ENCODE measurements at regions not wholly inside any gene's neighbourhood (a gene's known extent, or its start where the extent isn't known, plus 50 kb on each side); places are given as distances from the start of the nearest gene placed in this dataset.

DNA sequence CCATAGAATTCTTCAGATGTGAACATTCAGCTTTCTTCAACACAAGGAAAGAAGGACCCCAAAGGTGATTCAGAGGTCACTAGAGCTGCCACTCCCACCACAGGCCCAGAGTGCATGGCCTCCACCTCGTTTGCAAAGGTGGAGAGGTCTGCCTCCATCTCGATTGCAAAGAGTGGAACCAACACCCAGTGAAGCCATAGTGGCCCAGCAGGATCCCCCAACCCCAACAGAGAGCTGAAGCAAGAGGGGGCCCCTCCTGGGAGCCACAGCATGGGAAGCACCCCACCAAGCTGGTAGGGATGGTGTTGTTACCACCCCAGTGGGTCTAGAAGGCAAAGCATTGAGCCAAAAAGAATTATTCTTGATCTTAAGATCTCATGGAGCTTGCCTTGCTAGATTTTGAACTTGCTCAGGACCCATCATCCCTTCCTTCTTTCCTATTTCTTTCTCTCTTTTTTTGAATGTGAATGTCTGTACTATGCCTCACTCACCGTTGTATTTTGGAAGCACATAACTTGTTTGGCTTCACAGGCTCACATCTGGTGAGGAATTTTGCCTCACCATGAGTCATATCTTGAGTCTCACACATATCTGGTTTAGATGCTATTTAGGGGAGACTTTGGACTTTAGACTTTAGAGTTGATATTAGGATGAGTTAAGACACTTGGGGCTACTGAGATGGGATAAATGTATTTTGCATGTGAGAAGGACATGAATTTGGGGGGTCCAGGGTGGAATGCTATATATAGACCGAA lies 119.2 kb downstream of the ANKRD60 start:
- no peak for DNase-seq

DNA sequence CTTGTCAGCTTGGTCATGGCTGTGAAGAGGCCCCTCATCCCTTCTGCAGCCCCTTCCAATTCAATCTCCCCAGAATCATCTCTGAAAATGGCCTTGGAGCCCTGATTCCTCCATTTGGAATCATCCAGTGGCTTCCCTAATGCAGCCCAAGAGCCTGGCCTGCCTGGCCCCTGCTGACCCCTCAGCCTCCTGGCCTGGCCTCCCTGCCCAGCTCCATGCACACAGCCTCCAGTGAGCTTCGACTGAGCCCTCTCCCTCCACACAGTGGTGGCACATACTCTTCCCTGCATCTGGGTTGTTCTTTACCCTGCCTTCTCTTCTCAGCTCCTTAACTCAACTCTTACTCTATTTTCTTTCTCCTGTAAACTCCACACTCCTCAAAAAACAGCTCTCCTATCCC lies 120.9 kb downstream of the ANKRD60 start:
- DNase-seq: no peak

DNA sequence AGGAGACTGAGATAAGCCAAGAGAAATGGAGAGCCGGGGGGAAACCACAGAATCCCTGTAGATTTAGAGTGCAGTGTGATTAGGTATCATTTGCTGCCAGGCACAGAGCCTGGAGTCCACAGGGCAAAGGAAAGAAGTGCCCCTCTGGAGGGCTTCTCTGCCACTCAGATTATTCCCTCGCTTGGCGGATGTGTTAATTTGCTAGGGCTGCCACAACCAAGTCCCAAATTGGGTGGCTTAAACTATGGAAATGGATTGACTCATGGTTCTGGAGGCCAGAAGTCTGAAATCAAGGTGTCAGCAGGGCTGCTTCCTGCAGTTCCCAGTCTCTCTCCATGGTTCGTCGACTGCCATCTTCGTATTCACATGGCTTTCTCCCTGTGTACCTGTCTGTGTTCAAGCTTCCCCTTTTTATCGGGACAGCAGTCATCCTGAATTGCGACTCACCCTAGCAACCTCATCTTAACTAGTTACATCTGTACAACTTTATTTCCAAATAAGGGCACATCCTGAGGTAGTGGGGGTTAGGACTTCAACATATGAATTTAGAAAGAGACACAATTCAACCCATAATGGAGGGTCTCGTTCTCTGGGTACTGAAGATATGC lies 122.2 kb downstream of the ANKRD60 start:
- DNase-seq: no peak

DNA sequence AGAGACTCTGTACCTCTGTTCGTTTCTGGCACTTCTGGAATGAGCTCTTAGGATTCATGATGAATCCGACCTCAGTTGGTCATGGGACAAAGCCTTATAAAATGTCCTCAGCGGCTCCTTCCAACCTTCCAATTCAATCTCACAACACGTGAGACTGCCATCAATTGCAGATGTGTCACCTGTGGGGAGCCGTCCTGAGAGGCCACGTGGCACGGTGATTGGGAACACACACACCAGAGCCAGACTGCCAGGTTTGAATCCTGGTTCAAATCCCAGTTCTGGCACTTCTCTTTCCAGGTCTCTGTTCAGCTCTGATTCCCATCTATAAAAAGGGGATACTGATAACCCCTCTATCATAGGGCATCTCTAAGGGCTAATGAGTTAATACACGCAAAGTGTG lies 124.5 kb downstream of the ANKRD60 start:
- no peak for DNase-seq

DNA sequence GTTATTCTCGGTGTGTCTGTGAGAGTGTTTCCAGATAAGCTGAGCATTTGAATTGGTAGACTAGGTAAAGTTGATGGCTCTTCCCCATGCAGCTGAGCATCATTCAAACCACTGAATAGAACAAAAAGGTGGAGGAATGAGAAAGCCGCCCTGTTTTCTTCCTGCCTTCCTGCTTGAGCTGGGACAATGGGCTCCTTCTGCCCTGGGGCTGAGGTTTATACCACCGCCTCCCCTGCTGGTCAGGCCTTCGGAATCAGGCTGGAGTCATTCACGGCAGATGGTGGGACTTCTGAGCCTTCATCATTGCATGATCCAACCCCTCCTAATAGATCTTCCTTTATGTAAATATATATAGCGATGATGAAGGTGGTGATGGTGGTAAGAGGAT lies 124.9 kb downstream of the ANKRD60 start:
- DNase-seq: no peak

DNA sequence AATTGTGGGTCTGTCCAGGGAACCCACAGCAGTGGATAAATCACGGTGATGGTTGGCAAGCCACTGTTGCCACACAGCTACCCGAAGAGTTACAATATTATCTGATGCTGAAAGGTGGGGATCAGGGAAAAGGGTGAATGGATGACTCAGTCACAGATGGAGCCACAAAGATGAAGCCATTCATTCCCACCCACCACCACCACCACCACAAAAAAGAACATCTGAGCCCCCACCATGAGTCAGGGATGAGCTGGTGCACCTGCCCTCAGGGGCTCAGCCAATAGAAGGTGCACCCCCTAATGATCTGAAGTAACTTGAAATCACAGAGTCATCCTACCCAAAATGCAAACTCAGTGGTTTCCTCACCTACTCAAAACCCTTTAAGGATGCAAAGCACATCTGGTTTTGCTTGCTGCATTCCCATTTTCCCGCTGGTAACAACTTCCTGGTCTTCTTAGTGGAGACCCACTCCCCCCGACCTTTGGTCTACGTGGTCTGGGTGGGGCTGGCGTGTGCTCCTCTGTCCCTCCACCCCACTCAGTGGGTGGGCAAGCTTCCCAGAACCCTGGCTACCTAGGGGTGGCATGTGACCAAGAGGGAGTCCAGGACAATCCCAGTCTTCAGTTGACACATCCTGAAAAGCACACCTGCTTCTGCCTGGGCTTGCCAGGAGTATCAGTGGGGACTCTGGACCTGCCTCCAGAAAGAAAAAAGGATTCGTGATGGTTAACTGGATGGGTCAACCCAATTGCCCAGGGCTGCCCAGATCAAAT lies 125.5 kb downstream of the ANKRD60 start:
- no peak for DNase-seq

DNA sequence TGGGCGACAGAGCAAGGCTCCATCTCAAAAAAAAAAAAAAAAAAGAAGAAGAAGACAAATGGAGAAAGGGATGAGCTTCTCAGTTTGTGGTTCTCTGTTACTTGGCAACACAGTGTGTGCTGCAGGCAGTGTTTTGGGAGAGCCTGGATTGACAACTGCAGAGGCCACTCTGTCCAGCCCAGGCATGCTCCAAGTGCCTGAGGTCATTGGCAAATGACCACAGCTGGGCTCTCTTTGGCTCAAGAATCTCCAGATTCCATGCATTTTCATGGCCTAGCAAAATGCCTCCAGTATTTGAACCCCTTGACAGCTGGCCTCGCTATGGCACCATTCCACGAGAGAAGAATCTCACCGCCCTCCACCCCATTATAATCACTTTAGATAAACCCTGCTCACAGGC lies 126.2 kb downstream of the ANKRD60 start:
- DNase-seq: no peak

DNA sequence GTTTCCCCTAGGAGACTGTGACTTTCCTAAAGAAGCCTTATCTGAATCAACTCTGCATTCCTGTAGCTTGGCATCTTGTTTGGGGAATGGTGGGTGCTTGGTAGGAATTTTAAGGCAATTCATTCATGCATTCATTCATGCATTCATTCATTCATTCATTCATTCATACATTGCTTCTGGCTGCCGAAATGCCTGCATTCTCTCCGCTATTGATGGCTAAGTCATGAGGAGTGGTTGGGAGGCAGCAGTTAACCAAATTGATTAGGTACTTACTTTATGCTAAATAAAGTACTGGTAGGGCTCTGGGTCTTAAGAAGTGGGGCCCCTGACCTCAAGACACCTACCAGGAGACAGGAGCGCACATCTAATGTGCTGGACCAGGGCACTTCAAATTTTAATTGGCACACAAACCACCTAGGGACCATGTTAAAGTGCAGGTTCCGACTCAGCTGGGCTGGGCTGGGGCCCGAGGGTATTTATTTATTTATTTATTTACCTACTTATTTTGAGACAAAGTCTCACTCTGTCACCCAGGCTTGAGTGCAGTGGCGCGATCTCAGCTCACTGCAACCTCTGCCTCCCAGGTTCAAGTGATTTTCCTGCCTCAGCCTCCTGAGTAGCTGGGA lies 127.6 kb downstream of the ANKRD60 start:
- no peak for DNase-seq

DNA sequence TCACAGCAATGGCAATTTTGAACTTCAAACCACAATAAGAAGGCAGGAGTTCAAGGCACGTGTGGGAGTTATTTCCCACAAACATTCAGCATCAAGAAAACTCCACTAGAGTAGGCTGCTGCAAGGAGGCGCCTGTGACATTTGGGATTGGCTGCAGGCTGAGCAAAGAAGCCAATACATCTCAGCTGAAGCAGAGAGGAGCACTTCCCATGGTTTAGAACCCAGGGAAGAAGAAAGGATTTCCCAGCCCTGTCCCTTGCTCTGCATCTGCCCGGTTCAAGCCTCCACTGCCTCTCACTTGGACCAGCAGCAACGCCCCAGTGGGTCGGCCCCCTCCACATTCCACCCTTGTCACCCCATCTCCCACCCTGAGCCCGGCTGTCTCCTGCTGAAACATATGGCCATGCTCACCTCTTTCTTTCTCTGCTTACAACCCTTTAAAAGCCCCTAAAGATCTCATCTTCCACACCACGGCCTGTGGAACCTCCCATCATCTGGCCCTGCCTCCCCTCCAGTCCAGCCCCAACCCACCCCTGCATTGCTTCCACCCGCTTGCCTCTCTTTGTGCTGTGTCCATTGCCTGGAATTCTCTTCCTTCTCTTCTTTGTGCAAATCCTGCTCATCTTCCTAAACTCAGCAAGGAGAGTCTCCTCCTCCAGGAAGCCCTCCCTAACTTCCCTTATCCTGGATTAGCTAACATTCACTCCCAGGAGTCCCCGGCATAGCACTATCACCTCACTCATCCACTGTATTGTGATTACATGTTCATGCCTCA lies 128.3 kb downstream of the ANKRD60 start:
- DNase-seq: no peak

DNA sequence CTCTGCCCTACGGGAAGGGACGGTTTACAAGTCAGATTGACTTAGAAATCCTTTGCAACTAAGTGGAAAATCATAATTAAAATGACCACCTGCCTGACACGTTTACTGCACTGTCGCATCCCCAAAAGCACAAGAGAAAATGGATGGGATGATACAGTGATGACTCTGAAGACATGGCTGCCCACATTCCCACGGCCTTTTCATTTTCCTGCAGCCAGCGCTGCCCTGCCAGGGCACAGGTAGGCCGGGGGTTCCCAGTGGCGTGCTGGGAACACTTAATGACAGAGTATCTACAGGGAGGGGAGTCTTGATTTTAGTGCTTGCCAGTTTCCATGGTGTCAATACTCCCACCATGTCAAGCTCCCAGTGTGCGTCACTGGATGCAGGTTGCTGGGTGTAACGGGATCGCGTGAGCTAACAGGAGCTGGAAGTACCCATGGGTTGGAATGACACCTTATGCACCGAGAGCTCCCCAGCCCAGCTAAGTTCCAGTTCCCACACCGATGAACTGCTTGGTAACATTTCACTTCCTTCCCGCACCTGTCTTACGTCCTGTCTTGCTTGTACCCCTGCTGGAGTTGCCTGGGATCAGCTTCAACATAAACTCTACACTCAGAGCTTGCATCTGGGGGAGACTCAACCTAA lies 129.0 kb downstream of the ANKRD60 start:
- DNase-seq: no peak

DNA sequence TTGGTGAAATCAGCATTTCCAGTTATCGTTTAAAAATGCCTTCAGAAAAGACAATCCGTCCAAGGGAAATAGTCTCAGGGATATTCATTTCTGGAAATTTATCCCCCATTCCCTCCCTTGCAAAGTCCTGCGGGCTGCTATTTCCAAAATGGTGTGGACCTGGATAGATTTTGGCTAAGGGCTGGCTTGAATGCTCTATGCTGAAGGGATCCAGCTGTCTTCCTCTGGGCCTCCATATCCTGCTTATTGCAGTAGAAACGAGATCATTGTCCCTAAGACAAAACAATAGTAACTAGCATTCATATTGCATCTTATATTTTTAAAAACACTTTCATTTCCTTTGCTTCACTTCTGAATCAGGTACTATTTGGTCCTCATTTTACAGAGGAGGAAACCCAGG lies 129.9 kb downstream of the ANKRD60 start:
- no peak for DNase-seq

DNA sequence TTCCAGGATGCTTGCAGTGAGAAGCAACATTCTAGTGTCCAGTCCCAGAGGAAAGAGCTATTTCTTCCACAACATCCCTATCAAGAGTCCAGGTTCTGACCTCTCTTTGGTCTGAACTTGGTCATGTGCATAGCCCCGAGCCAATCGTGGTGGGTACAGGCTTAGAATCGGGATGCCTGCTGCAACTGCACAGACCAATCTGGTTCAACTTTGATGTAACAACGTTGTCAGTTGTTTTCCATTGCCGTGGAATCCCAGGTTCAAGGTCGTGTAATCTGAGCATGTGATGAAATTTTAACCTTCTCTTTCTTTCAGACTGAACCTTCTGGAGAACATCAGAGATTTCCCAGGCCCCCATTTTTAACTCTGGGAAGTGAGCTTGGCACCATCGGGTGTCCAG lies 130.5 kb downstream of the ANKRD60 start:
- no peak for DNase-seq

DNA sequence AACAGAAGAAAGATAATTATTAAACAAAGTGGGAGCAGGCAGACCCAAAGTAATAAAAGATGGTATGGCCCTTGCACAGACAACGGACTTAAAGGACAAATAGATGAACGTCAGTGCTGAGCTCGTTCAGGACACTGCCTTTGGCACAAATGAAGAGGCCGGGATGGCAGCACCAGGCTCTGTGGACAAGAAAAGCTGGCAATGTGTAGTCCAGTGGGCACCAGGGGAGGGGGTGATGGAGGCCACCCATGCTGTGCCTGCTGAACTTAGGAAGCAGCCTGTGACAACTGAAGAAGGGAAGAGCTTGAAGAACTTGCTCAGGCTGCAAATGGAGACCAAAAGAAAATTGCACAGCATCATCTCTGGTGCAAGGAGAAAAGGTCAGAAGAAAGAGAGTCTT lies 131.0 kb downstream of the ANKRD60 start:
- no peak for DNase-seq

DNA sequence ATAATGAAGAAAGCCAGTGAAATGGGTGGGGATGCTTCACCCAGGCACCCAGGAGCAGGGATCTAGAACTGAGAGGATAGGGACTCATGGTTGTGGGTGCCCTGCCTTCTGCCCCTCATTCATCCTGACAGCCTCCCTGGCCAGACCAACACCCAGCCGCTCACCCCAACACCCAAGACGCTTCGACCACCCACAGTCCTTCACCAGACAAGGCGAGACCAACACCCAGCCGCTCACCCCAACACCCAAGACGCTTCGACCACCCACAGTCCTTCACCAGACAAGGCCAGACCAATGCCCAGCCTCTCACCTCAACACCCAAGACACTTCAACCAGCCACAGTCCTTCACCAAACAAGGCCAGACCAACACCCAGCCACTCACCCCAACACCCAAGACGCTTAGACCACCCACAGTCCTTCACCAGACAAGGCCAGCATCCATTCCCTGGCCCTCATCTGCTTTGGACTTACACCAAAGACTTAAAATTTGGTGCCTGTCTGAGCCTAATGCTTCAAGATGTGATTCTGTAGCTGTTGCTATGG lies 131.5 kb downstream of the ANKRD60 start:
- DNase-seq: no peak

DNA sequence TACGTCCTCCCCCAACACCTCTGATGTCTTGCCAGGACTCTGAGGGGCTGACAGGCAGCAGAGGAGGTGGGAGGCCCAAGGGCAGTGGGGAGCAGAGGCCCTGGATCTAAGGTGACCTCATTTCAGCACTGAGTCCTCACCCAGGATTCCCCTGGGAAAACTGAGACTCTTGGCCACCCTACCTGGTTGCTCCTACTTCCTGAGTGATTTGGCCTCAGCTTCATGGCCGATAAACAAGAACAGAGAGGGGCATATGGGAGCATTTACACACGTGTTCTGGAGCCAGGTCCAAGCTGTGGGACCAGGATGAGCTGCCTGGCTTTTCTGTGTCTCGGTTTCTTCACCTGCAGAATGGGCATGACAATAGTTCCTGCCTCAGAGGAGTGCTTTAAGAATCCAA lies 133.8 kb downstream of the ANKRD60 start:
- no peak for DNase-seq

DNA sequence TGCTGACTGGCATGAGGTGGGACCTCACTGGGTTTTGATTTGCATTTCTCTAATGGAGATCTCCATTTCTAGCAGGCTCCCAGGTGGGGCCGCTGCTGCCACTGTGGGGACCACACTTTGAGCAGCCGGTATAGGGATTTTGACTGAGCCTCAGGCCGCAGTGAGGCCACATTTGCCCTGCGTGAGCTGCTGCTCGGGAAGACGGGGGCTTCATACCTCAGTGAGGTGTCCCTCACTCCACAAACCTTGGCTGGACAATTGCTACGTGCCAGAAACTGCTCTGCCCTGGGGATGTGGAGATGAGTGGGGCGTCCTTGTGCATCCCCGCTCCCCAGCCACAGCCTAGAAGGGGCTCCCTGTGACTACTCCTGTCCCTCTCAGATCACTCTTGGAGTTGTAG lies 134.3 kb downstream of the ANKRD60 start:
- no peak for DNase-seq

DNA sequence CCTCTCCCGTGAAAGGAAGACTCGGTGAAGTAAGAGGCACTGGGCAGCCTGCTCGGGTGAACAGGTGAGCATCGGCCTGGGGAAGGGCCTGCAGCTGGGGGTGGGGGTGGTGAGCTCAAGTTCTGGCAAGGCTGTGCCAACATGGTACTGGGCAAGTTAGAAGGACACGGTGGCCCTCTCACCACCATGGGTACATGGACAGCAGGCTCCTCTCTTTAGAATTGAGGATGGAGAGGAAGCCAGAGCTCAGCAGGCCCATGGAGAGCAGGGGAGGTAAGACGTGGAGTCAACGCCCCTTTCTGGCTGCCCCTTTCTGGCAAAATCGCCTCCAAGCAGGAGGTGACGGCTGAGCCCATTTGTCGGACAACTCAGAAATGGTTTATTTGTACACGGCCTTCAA lies 135.6 kb downstream of the ANKRD60 start:
- no peak for DNase-seq

DNA sequence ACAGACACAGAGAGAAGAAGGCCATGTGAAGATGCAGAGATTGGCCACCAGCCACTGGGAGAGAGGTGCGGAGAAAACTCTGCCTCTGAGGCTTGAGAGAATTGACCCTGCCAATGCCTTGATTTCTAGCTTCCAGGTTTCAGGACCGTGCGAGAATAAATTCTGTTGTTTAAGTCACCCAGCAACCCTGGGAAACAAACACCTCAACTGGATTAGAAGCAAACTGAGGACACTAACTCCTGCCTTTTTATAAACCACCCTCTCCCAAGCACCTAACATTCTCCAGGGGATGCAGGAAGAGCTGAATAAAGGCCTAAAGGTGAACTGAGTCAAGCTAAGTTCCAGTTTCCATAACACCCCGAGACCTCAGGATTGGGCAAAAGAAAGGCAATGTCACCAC lies 136.1 kb downstream of the ANKRD60 start:
- no peak for DNase-seq

DNA sequence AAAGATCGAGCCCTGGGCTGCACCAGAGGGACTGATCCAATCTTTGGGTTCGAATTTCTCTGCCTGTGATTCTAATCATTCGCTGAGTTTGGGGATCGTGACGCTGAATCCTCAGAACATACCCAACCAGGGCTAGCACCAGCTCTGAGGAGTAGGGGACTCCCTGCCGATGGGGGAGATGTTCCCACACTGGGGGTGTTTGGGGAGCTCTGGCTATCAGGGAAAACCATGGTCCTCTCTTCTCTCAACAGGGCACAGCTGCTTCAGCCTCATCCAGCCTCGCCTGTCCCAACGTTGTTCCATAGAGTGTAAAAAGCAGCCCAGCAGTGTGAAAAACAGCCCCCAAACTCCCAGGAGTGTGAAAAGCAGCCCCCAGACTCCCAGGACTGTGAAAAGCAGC lies 136.6 kb downstream of the ANKRD60 start:
- DNase-seq: no peak

DNA sequence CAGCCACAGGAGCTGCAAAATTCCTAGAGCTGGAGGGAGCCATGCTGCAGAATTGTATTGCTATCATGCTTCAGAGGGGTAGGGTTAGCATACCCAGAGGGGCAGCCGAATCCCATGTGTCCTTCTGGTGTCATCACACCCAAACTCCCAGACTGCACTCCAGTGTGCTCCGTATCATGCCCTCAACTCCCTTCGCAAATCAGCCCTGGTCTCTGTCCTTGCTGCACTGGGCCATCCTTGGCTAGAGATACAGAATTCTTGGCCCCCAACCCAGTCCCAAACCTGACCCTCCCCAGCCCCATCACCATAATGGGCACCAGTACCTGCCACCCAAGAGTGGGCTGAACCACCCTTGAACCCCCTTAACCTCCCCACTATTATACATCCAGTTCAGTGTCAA lies 138.3 kb downstream of the ANKRD60 start:
- no peak for DNase-seq

DNA sequence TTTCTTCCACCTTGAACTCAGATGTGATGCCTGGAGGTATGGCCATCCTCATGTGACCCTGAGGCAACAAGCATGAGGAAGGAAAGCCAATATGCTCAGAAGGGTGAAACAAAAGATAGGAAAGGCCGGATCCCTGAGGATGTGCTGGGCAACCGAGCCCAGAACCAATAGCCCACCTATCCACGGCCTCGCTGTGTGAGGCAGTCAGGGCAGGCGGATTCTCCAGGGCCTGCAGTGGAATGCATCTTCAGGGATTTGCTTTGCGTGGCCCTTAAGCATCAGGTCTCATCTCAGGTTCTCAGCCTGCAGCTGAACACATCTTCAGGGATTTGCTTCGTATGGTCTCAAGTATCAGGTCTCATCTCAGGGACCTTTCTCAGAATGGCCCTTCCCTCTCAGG lies 139.8 kb downstream of the ANKRD60 start:
- DNase-seq: no peak

DNA sequence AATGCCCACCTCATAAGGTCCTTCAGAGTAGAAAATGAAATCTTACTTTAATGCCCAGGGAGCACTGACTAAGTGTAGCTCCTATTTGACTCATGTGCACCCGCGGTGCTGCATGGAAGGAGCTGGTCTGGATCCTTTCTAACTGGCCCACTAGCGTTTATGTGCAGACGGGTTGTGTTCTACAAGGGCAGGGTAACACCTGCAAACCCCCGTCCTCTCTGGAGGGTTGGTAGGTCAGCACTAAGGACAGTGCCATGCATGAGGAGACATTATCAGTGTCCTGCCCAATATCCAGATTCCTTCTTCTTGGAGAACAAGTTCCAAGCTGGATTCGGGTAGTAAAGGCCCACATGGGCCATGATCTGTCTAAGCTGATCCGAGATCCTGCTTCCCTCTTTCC lies 140.3 kb downstream of the ANKRD60 start:
- no peak for DNase-seq

All from NCI-H1694 (cell line).